ENCODE measurements at regions not wholly inside any gene's neighbourhood (a gene's known extent, or its start where the extent isn't known, plus 50 kb on each side); places are given as distances from the start of the nearest gene placed in this dataset.
"Not testable (repeated sequence)": the region's sequence is repeated elsewhere in the genome, so short reads cannot be mapped to it uniquely, and the experiment has no call there.

DNA sequence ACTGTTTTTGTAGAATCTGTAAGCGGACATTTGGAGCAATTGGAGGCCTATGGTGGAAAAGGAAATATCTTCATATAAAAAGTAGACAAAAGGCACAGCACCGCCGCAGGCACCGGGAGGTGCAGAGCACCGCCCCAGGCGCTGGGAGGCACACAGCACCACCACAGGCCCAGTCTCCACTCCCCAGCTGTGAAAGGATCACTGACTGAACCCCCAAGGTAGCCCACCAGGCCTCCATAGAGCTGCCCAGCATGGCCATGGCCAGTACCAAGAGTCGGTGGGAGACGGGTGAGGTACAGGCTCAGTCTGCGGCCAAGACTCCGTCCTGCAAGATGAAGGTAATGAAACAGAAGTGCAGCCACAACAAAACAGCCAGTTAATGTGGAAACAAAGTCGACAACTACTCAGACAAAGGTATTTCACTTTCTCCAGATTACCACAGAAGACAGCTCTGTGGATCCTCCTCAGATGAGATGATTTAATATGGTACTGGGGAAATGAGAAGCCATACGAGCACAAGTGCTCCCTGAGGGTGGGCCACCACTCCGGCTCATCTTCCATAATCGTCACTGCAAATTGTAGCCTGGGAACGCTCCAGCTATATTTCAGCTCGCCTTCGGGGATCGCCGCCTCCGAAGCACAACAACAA, 244.9 kb downstream of the FOXD4L6 start:
- TF ChIP-seq, protein P1, sequence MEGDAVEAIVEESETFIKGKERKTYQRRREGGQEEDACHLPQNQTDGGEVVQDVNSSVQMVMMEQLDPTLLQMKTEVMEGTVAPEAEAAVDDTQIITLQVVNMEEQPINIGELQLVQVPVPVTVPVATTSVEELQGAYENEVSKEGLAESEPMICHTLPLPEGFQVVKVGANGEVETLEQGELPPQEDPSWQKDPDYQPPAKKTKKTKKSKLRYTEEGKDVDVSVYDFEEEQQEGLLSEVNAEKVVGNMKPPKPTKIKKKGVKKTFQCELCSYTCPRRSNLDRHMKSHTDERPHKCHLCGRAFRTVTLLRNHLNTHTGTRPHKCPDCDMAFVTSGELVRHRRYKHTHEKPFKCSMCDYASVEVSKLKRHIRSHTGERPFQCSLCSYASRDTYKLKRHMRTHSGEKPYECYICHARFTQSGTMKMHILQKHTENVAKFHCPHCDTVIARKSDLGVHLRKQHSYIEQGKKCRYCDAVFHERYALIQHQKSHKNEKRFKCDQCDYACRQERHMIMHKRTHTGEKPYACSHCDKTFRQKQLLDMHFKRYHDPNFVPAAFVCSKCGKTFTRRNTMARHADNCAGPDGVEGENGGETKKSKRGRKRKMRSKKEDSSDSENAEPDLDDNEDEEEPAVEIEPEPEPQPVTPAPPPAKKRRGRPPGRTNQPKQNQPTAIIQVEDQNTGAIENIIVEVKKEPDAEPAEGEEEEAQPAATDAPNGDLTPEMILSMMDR (IDR thresholded peaks at IDR 0.05; ENCODE audit: low read depth, low read length, poor library complexity, severe bottlenecking), result not testable (repeated sequence)
- TF ChIP-seq EZH2phosphoT487 (IDR thresholded peaks at IDR 0.05; ENCODE audit: borderline replicate concordance, low read length), result not testable (repeated sequence)
